HG02840 (cell line): ENCODE measurements at regions not wholly inside any gene's neighbourhood (a gene's known extent, or its start where the extent isn't known, plus 50 kb on each side); places are given as distances from the start of the nearest gene placed in this dataset.

Experiments used
- ATAC-seq: cut with Tn5 transposase; IDR thresholded peaks from one replicate; pipeline ENCODE4 v1.9.1; 2021; ENCODE audit warnings: mild to moderate bottlenecking, moderate library complexity, moderate number of reproducible peaks; ENCODE audit not compliant: unreplicated experiment, low FRiP score

DNA sequence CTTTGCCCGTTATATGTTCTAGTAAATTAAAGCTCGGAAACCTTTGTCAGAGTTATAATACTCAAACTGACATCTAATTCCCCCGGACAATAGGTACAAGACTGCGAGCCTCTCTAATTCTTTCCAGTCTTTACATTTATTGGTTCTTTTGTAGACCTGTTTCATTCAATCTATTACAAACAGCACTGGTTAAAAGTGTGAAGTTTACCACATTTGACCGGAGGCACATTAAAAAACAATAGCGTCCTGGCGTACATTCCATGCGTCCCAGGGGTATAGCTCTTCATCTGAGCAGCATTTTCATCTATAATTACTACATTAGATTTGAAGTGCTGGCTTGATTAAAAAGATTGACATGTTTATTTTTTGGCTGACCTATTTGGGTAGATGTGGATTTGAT is 49.9 kb upstream of the TENM3 start:
- no peak for ATAC-seq
